ENCODE measurements at regions not wholly inside any gene's neighbourhood (a gene's known extent, or its start where the extent isn't known, plus 50 kb on each side); places are given as distances from the start of the nearest gene placed in this dataset.

- TF ChIP-seq CTCF (IDR thresholded peaks at IDR 0.05) (no peak), POLR2A (IDR thresholded peaks at IDR 0.05) (no peak)
Observed at GRCh38 chr14:39857376-39858055, 425.3 kb upstream of the FBXO33 start.
